ENCODE measurements at regions not wholly inside any gene's neighbourhood (a gene's known extent, or its start where the extent isn't known, plus 50 kb on each side); places are given as distances from the start of the nearest gene placed in this dataset.

DNA sequence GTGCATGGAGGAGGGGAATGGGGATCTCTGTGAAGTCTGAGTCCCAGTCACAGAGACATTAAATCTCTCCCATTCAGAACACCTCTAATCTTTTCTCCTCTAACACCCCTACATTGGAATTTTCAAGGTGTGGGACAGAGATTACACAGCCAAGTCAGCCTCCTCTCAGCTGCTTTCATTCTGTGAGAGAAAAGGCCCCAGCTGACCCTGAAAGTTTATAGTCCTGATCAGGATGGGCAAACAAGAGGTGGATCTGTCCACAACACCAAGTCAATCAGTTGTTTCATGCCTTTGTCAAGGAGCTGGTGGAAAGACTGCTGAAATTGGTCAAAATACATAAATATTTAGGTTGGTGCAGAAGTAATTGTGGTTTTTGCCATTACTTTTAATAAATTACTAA lies 218.9 kb downstream of the SEC23A start:
- H3K27ac ChIP-seq (ENCODE audit: low read depth, low read length) = no peak overlapping the region
- H2AK5ac ChIP-seq (ENCODE audit: low read depth, low read length) = no peak overlapping the region
- no peak overlapping the region for H2AFZ ChIP-seq (ENCODE audit: low read length)
- TF ChIP-seq MAFK (IDR thresholded peaks at IDR 0.05; ENCODE audit: low read depth, low read length) (no peak), KDM1A (IDR thresholded peaks at IDR 0.05; ENCODE audit: borderline replicate concordance, low read length) (no peak), BACH1 (IDR thresholded peaks at IDR 0.05; ENCODE audit: low read length) (no peak), GABPA (IDR thresholded peaks at IDR 0.05; ENCODE audit: borderline replicate concordance, insufficient read depth, low read length) (no peak), PHF8 (conservative IDR thresholded peaks at IDR 0.05; ENCODE audit: low read depth, low read length) (no peak), HDAC6 (IDR thresholded peaks at IDR 0.05; ENCODE audit: low read depth, low read length) (no peak)
- TF ChIP-seq, protein P1, sequence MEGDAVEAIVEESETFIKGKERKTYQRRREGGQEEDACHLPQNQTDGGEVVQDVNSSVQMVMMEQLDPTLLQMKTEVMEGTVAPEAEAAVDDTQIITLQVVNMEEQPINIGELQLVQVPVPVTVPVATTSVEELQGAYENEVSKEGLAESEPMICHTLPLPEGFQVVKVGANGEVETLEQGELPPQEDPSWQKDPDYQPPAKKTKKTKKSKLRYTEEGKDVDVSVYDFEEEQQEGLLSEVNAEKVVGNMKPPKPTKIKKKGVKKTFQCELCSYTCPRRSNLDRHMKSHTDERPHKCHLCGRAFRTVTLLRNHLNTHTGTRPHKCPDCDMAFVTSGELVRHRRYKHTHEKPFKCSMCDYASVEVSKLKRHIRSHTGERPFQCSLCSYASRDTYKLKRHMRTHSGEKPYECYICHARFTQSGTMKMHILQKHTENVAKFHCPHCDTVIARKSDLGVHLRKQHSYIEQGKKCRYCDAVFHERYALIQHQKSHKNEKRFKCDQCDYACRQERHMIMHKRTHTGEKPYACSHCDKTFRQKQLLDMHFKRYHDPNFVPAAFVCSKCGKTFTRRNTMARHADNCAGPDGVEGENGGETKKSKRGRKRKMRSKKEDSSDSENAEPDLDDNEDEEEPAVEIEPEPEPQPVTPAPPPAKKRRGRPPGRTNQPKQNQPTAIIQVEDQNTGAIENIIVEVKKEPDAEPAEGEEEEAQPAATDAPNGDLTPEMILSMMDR (IDR thresholded peaks at IDR 0.05; ENCODE audit: control extremely low read depth in 1 of 3, insufficient read depth in 1 of 3, low read depth in 1 of 3, low read length in 3 of 3) = no peak
- TF ChIP-seq, protein P2, sequence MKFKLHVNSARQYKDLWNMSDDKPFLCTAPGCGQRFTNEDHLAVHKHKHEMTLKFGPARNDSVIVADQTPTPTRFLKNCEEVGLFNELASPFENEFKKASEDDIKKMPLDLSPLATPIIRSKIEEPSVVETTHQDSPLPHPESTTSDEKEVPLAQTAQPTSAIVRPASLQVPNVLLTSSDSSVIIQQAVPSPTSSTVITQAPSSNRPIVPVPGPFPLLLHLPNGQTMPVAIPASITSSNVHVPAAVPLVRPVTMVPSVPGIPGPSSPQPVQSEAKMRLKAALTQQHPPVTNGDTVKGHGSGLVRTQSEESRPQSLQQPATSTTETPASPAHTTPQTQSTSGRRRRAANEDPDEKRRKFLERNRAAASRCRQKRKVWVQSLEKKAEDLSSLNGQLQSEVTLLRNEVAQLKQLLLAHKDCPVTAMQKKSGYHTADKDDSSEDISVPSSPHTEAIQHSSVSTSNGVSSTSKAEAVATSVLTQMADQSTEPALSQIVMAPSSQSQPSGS (IDR thresholded peaks at IDR 0.05; ENCODE audit: low read length) = no peak
- TF ChIP-seq, protein P3, sequence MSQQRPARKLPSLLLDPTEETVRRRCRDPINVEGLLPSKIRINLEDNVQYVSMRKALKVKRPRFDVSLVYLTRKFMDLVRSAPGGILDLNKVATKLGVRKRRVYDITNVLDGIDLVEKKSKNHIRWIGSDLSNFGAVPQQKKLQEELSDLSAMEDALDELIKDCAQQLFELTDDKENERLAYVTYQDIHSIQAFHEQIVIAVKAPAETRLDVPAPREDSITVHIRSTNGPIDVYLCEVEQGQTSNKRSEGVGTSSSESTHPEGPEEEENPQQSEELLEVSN (IDR thresholded peaks at IDR 0.05) = no peak
- TF ChIP-seq, protein P4, sequence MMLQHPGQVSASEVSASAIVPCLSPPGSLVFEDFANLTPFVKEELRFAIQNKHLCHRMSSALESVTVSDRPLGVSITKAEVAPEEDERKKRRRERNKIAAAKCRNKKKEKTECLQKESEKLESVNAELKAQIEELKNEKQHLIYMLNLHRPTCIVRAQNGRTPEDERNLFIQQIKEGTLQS (IDR thresholded peaks at IDR 0.05; ENCODE audit: insufficient read depth, low read depth, low read length) = no peak
- no peaks in the 10 kb centered on the region for H3K36me3 ChIP-seq (ENCODE audit: control insufficient read depth in 2 of 4, insufficient read depth in 4 of 4, low read length in 3 of 4)
- DNase-seq (ENCODE audit: low read depth in 1 of 2, low spot score in 2 of 2) = no peak
- ChIA-PET CTCF (ENCODE audit: partially characterized antibody) (interaction anchor here (0.7 to 1.6 kb wide), 4 partner anchors 15 to 131 kb away, joined by 3 to 6 read pairs (median 4); no protein-coding TSS in a partner anchor), POLR2A (ENCODE audit: partially characterized antibody) (no interaction called here)
- no peak overlapping the region for H4K8ac ChIP-seq (ENCODE audit: extremely low read depth, insufficient read depth, low read length)
- H3K79me2 ChIP-seq (ENCODE audit: control insufficient read depth in 1 of 2, insufficient read depth in 2 of 2, low read length in 2 of 2) = no peaks in the 10 kb centered on the region
- no peak overlapping the region for H3K4me2 ChIP-seq (ENCODE audit: insufficient read depth in 1 of 2, low read depth in 2 of 2, low read length in 2 of 2)
- H2BK5ac ChIP-seq (ENCODE audit: low read depth, low read length) = no peak overlapping the region
- no peaks in the 10 kb centered on the region for H4K20me1 ChIP-seq (replicated peaks in 1 of 2; ENCODE audit: control insufficient read depth in 1 of 2, insufficient read depth in 2 of 2, low read length in 2 of 2)
- H3K23ac ChIP-seq (ENCODE audit: insufficient read length) = no peak overlapping the region
- no peaks in the 10 kb centered on the region for H3K4me1 ChIP-seq (replicated peaks in 1 of 4; ENCODE audit: control insufficient read depth in 3 of 4, insufficient read depth in 4 of 4, low read length in 3 of 4)
- H3K4me3 ChIP-seq (ENCODE audit: extremely low read depth in 1 of 4, insufficient read depth in 2 of 4, low read depth in 3 of 4, low read length in 4 of 4) = no peak overlapping the region
- no peaks in the 10 kb centered on the region for H3K79me1 ChIP-seq (ENCODE audit: low read depth, low read length)
- no peaks in the 10 kb centered on the region for H3K23me2 ChIP-seq (ENCODE audit: low read depth, low read length)
- FAIRE-seq = no peak
- no peak overlapping the region for H2BK120ac ChIP-seq (replicated peaks; ENCODE audit: low read depth, low read length)
- H3K18ac ChIP-seq (ENCODE audit: extremely low read depth, low read length) = no peak overlapping the region
- H3K4ac ChIP-seq (replicated peaks; ENCODE audit: insufficient read length, low read depth, low read length) = no peak overlapping the region
- no peak overlapping the region for H3K9ac ChIP-seq (replicated peaks in 1 of 4; ENCODE audit: extremely low read depth in 1 of 4, low read depth in 3 of 4, low read length in 3 of 4)
- no peak overlapping the region for H2BK15ac ChIP-seq (ENCODE audit: low read length)
- H2BK12ac ChIP-seq (ENCODE audit: low read depth, low read length) = no peak overlapping the region
- H3K14ac ChIP-seq (ENCODE audit: insufficient read length) = no peak overlapping the region
- H2BK20ac ChIP-seq (ENCODE audit: low read length) = no peak overlapping the region
- H3K56ac ChIP-seq (replicated peaks; ENCODE audit: insufficient read length, low read depth, low read length) = no peak overlapping the region
- H4K5ac ChIP-seq (ENCODE audit: insufficient read length, low read depth, low read length) = no peak overlapping the region
- H3K9me3 ChIP-seq (ENCODE audit: insufficient read depth in 2 of 2, low read depth in 1 of 2, low read length in 1 of 2) = no peaks in the 10 kb centered on the region
- H3K27me3 ChIP-seq (replicated peaks in 1 of 4; ENCODE audit: control insufficient read depth in 3 of 4, extremely low read depth in 1 of 4, insufficient read depth in 3 of 4, low read length in 3 of 4) = no peaks in the 10 kb centered on the region
- H4K91ac ChIP-seq (replicated peaks; ENCODE audit: insufficient read length, low read length) = no peak overlapping the region

Measured in H1 (cell line).